ENCODE measurements at regions not wholly inside any gene's neighbourhood (a gene's known extent, or its start where the extent isn't known, plus 50 kb on each side); places are given as distances from the start of the nearest gene placed in this dataset.

DNA sequence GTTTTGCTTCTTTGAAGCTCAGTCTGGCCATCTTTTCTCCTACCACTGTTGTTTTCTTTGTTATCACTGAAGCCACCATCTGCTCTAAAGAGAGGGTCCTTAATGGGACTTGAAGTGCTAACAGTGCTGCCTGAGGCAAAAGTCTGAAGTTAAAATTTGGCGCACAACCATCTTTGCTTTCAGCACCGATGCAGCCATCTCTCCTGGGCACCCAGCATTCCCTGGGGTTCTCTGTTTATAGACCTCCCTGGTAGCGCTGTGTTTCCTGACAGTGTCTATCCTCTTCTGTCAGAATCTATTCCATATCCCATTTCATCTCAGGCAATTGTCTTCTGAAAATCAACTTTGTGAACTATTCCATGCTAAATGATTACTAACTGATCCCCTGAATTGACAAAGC, 491.5 kb upstream of the MPDZ start:
- TF ChIP-seq, protein P1, sequence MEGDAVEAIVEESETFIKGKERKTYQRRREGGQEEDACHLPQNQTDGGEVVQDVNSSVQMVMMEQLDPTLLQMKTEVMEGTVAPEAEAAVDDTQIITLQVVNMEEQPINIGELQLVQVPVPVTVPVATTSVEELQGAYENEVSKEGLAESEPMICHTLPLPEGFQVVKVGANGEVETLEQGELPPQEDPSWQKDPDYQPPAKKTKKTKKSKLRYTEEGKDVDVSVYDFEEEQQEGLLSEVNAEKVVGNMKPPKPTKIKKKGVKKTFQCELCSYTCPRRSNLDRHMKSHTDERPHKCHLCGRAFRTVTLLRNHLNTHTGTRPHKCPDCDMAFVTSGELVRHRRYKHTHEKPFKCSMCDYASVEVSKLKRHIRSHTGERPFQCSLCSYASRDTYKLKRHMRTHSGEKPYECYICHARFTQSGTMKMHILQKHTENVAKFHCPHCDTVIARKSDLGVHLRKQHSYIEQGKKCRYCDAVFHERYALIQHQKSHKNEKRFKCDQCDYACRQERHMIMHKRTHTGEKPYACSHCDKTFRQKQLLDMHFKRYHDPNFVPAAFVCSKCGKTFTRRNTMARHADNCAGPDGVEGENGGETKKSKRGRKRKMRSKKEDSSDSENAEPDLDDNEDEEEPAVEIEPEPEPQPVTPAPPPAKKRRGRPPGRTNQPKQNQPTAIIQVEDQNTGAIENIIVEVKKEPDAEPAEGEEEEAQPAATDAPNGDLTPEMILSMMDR (IDR thresholded peaks at IDR 0.05; ENCODE audit: low read depth, low read length) = no peak
- H3K4me3 ChIP-seq (ENCODE audit: low read depth, low read length) = no peak overlapping the region

DNA sequence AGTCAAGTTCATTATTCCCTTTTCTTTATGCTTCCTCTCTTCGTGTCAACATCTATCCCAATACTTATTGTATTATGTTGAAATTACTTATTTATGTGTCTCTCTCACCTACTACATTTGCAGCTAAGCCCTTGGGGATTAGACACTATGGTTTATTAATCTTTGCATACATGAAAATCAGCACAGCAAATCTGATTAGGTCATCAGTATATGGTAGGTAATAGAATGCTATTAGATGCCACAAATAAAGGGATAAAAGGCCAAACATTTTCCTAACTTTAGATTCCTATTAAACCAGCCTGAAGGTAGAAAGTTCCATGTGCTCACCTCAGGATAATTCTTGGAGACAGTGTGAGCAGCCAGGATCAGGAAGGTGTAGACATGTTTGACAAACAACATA, 490.1 kb upstream of the MPDZ start:
- H3K4me3 ChIP-seq (ENCODE audit: low read depth, low read length) = no peak overlapping the region
- TF ChIP-seq, protein P1 (IDR thresholded peaks at IDR 0.05; ENCODE audit: low read depth, low read length) = no peak

DNA sequence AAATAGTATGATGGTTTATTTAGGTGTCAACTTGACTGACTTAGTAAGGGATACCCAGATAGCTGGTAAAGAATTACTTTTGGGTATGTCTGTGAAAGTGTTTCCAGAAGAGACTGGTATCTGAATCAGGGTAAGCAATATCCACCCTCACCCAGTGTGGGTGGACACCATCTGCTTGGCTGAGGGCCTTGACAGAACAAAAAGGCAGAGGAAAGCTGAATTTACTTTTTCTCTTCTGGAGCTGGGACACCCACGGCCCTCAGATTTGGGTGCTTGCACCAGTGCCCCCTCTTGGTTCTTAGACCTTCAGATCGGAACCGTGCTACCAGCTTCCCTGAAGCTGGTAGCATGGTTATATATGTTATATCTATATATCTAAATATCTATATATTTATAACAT, 489.5 kb upstream of the MPDZ start:
- TF ChIP-seq, protein P1 (IDR thresholded peaks at IDR 0.05; ENCODE audit: low read depth, low read length) = no peak
- H3K4me3 ChIP-seq (ENCODE audit: low read depth, low read length) = no peak overlapping the region

DNA sequence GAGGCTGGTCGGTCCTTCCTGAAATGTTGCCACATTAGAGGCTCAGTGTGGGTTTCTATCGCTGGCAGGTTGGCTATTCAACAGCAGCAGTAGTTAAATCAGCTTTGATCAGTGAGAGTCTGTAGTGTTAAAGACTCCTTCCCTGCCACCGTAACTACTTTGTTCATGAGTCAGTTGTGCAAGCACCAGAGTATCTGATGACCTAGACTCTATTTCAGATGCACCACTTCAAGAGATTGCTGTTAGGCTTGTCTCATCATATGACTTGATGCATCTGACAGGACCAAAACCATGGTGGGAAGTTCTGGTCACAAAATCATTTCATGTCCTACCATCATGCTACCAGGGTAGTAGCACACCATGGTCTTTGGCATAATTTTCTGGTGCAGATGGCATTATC, 482.7 kb upstream of the MPDZ start:
- TF ChIP-seq, protein P1 (IDR thresholded peaks at IDR 0.05; ENCODE audit: low read depth, low read length) = no peak
- no peak overlapping the region for H3K4me3 ChIP-seq (ENCODE audit: low read depth, low read length)

DNA sequence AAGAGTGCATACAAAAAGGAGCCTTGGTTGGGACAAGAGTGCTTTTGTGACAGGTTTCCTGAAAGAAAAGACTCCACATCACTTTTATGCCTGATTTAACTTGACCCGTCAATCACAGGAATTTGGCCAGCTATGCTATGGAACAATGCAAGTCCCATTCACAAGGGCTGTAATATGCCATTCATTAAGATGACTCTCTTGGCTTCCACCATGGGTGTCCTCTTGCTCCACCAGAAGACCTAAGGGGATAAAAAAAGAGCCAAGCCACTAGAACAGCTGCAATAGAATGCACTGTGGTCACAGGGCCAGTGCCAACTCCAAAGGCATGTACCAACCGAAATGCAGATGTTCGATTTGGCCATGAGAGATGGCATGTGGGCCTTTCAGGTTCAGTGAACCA, 480.1 kb upstream of the MPDZ start:
- TF ChIP-seq, protein P1 (IDR thresholded peaks at IDR 0.05; ENCODE audit: low read depth, low read length) = no peak
- no peak overlapping the region for H3K4me3 ChIP-seq (ENCODE audit: low read depth, low read length)

DNA sequence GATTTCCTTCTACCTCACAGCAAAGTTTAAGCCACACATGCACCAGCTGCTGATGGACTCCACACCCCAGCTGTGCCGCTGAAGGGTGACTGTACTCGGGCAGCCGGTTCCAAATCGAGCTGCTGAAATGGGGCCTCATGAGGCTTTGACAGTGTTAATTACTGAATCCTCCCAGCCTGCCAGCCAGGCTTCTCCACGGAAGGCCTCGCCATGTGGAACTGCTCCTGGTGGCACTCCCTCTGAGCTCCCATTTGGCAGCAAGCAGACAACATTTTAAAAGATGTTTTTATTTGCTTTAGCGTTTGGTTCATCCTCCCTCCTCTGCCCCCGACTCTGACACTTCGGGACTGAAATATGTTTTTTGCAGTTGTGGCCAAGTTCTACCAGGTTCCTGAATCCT, 479.4 kb upstream of the MPDZ start:
- TF ChIP-seq, protein P1 (IDR thresholded peaks at IDR 0.05; ENCODE audit: low read depth, low read length) = no peak
- no peak overlapping the region for H3K4me3 ChIP-seq (ENCODE audit: low read depth, low read length)

DNA sequence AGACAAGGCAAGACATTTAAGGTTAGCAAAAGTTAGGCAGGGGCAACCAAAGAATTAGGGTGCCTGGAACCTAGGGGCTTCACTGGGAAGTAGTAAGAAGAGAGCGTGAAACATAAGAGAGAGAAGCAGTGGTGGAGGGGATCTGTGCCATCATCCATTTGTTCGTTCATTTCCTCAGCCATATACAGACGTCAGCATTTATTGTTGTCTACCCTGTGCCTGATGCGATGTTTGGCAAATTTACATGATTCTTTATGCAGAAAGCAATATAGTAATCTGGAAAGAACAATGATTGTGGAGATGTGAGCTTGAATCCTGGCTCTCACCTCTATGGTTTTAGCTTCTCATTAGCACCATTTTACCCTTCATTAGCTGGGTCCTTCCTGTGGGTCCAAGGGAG, 477.5 kb upstream of the MPDZ start:
- no peak overlapping the region for H3K4me3 ChIP-seq (ENCODE audit: low read depth, low read length)
- TF ChIP-seq, protein P1 (IDR thresholded peaks at IDR 0.05; ENCODE audit: low read depth, low read length) = no peak

All from WI38 (cell line).